Smooth muscle cell (in vitro differentiated cells): ENCODE measurements at regions not wholly inside any gene's neighbourhood (a gene's known extent, or its start where the extent isn't known, plus 50 kb on each side); places are given as distances from the start of the nearest gene placed in this dataset.

Experiments
- DNase-seq: peaks from one replicate; lab custom pipeline; 2025; ENCODE audit not compliant: unreplicated experiment; lab: John Stamatoyannopoulos, UW
- H2AFZ ChIP-seq: fragments of 200-600 bp; sonication (generic); 2 replicates; pipeline ENCODE4 v1.6.0; 2016; ENCODE audit warnings: antibody characterized with exemption, low read depth, mild to moderate bottlenecking
- H3F3A ChIP-seq: fragments of 200-600 bp; sonication (generic); 2 replicates; pipeline ENCODE4 v1.6.0; 2017; ENCODE audit warnings: antibody characterized with exemption, low read depth
- H3K27ac ChIP-seq: fragments of 200-600 bp; sonication (generic); 2 replicates; pipeline ENCODE4 v1.5.1; 2016; ENCODE audit warnings: low read depth, mild to moderate bottlenecking
- H3K27me3 ChIP-seq: fragments of 200-600 bp; sonication (generic); 2 replicates; pipeline ENCODE4 v1.6.1; 2016; ENCODE audit warnings: low read depth, mild to moderate bottlenecking
- H3K36me3 ChIP-seq: fragments of 200-600 bp; sonication (generic); 2 replicates; pipeline ENCODE4 v1.5.1; 2016; ENCODE audit warnings: low read depth
- H3K4me1 ChIP-seq: fragments of 200-600 bp; sonication (generic); 2 replicates; pipeline ENCODE4 v1.5.1; 2016; ENCODE audit warnings: low read depth
- H3K4me2 ChIP-seq: fragments of 200-600 bp; sonication (generic); 2 replicates; pipeline ENCODE4 v1.6.0; 2016; ENCODE audit warnings: mild to moderate bottlenecking
- H3K4me3 ChIP-seq: fragments of 200-600 bp; sonication (generic); 2 replicates; pipeline ENCODE4 v1.5.1; 2016; ENCODE audit warnings: mild to moderate bottlenecking
- H3K79me2 ChIP-seq: fragments of 200-600 bp; sonication (generic); 2 replicates; pipeline ENCODE4 v1.6.0; 2016; ENCODE audit warnings: low read depth, mild to moderate bottlenecking
- H3K9ac ChIP-seq: fragments of 200-600 bp; sonication (generic); 2 replicates; pipeline ENCODE4 v1.6.0; 2016; ENCODE audit warnings: low read depth
- H3K9me3 ChIP-seq: fragments of 200-600 bp; sonication (generic); replicated peaks from 2 replicates; pipeline ENCODE4 v1.5.1; 2016; ENCODE audit warnings: low read depth
- H4K20me1 ChIP-seq: fragments of 200-600 bp; sonication (generic); 2 replicates; pipeline ENCODE4 v1.6.0; 2016; ENCODE audit warnings: low read depth
- WGBS: methylation state at CpG from one replicate; pipeline ENCODE4 v1.1.7; 2016; ENCODE audit warnings: low lambda C conversion rate; 5-methylcytosine and 5-hydroxymethylcytosine counted together
- TF ChIP-seq, protein P1 (sequence below): fragments of 200-600 bp; sonication (generic); IDR thresholded peaks from 2 replicates; pipeline ENCODE4 v1.5.1; 2017; ENCODE audit warnings: borderline replicate concordance, mild to moderate bottlenecking, antibody characterized with exemption; ENCODE audit not compliant: insufficient read depth, poor library complexity, severe bottlenecking

- H3K9me3 ChIP-seq = no peaks in the 10 kb centered on the region
- H3K36me3 ChIP-seq = no peaks in the 10 kb centered on the region
- no peaks in the 10 kb centered on the region for H3F3A ChIP-seq
- H3K79me2 ChIP-seq = no peaks in the 10 kb centered on the region
- no peak overlapping the region for H3K4me2 ChIP-seq
- no peaks in the 10 kb centered on the region for H3K4me1 ChIP-seq
- no peaks in the 10 kb centered on the region for H4K20me1 ChIP-seq
- H3K27me3 ChIP-seq = no peaks in the 10 kb centered on the region
- no peak overlapping the region for H3K27ac ChIP-seq
- no peak overlapping the region for H3K9ac ChIP-seq
- DNase-seq = no peak
- 85% methylated on average over 1 of the region's 1 CpG for WGBS
- no peak overlapping the region for H2AFZ ChIP-seq
- no peak overlapping the region for H3K4me3 ChIP-seq
- TF ChIP-seq, protein P1, sequence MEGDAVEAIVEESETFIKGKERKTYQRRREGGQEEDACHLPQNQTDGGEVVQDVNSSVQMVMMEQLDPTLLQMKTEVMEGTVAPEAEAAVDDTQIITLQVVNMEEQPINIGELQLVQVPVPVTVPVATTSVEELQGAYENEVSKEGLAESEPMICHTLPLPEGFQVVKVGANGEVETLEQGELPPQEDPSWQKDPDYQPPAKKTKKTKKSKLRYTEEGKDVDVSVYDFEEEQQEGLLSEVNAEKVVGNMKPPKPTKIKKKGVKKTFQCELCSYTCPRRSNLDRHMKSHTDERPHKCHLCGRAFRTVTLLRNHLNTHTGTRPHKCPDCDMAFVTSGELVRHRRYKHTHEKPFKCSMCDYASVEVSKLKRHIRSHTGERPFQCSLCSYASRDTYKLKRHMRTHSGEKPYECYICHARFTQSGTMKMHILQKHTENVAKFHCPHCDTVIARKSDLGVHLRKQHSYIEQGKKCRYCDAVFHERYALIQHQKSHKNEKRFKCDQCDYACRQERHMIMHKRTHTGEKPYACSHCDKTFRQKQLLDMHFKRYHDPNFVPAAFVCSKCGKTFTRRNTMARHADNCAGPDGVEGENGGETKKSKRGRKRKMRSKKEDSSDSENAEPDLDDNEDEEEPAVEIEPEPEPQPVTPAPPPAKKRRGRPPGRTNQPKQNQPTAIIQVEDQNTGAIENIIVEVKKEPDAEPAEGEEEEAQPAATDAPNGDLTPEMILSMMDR = no peak
These were observed 499.7 kb downstream of the XYLT1 start for GRCh38 chr16:16971042-16971441.

- H3K27ac ChIP-seq = no peak overlapping the region
- DNase-seq = no peak
- H3F3A ChIP-seq = no peaks in the 10 kb centered on the region
- no peak overlapping the region for H3K4me3 ChIP-seq
- H2AFZ ChIP-seq = no peak overlapping the region
- no peaks in the 10 kb centered on the region for H3K79me2 ChIP-seq
- no peaks in the 10 kb centered on the region for H3K36me3 ChIP-seq
- TF ChIP-seq, protein P1 = no peak
- whole genome bisulfite sequencing = 94% methylated on average over 4 of the region's 4 CpGs
- no peaks in the 10 kb centered on the region for H3K9me3 ChIP-seq
- no peaks in the 10 kb centered on the region for H3K27me3 ChIP-seq
- no peak overlapping the region for H3K4me2 ChIP-seq
- H4K20me1 ChIP-seq = no peaks in the 10 kb centered on the region
- no peaks in the 10 kb centered on the region for H3K4me1 ChIP-seq
- no peak overlapping the region for H3K9ac ChIP-seq
These were observed 497.9 kb downstream of the XYLT1 start for GRCh38 chr16:16972831-16973230.

DNA sequence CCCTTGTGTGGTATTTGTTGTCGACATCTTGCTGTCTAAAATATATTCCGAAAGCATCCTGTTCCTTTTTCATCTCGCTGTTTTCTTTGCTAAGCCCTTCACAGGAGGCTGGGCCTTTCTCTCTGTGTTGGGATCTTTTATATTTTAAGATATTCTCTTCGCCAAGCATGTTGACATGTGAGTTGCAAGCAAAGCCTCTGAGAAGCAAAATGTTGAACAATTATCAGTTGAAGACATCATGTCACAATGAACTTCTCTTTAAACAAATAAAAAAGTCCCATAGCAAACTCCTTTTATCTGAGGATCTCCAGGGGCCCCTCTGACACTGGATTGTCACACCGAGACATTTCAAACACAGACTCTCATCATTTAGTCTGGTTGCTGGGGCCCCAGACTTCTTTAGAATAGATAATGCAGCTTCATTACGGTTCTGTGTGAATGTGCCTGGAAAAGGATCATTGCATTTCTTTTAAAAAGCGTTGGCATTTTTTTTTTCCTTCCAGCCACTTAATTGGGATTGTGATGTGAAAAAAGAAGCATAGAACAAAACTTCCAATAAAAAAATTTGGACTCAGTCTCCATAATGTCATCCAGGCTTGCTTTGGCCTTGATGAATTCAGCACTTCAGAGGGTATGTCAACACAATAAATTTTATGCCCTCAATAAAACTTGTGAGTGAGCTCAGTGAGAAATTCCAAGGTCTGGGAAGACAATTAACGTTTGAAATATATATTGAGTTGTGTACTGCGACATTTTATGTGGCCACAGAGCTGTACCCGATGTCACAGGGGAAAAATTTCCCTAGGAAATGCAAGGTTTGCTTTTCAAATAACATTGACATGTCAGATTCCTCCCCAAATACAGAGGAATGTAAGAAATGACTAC is 496.8 kb downstream of the XYLT1 start:
- no peaks in the 10 kb centered on the region for H3F3A ChIP-seq
- TF ChIP-seq, protein P1 = no peak
- no peaks in the 10 kb centered on the region for H3K4me1 ChIP-seq
- H3K4me3 ChIP-seq = no peak overlapping the region
- no peaks in the 10 kb centered on the region for H3K9me3 ChIP-seq
- H3K36me3 ChIP-seq = no peaks in the 10 kb centered on the region
- no peak for DNase-seq
- H3K27me3 ChIP-seq = no peaks in the 10 kb centered on the region
- H3K79me2 ChIP-seq = no peaks in the 10 kb centered on the region
- H3K27ac ChIP-seq = no peak overlapping the region
- 59% methylated on average over 10 of the region's 10 CpGs for WGBS
- no peak overlapping the region for H3K9ac ChIP-seq
- no peak overlapping the region for H2AFZ ChIP-seq
- H3K4me2 ChIP-seq = no peak overlapping the region
- H4K20me1 ChIP-seq = no peaks in the 10 kb centered on the region

DNA sequence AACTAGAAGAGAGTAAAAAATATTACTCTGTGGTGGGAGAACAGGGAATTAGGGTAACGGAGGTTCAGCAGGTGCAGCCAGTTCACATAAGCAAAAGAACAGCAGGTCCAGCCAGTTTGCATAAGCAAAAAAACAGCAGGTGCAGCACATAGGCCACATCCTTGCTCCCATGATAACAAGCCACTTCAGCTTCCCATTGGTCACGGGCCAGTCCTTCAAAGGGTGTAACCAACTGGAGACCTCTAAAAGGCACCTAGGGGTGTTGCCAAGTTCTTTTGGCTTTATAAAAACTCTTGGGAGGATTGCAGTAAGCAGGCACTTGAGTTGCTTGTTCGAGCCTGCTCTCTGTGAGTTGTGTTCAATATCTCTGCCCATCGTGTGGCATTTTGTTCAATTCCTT is 488.1 kb downstream of the XYLT1 start:
- Histone ChIP-seq H2AFZ (no peak overlapping the region), H3K4me2 (no peak overlapping the region), H3K27ac (no peak overlapping the region), H3K27me3 (no peaks in the 10 kb centered on the region), H4K20me1 (no peaks in the 10 kb centered on the region), H3K79me2 (no peaks in the 10 kb centered on the region), H3K36me3 (no peaks in the 10 kb centered on the region), H3K9me3 (no peaks in the 10 kb centered on the region), H3K4me1 (no peaks in the 10 kb centered on the region), H3K4me3 (no peak overlapping the region), H3K9ac (no peak overlapping the region), H3F3A (no peaks in the 10 kb centered on the region)
- WGBS = 89% methylated on average over 4 of the region's 4 CpGs
- TF ChIP-seq, protein P1 = no peak
- DNase-seq = no peak
